ENCODE measurements at regions not wholly inside any gene's neighbourhood (a gene's known extent, or its start where the extent isn't known, plus 50 kb on each side); places are given as distances from the start of the nearest gene placed in this dataset.

DNA sequence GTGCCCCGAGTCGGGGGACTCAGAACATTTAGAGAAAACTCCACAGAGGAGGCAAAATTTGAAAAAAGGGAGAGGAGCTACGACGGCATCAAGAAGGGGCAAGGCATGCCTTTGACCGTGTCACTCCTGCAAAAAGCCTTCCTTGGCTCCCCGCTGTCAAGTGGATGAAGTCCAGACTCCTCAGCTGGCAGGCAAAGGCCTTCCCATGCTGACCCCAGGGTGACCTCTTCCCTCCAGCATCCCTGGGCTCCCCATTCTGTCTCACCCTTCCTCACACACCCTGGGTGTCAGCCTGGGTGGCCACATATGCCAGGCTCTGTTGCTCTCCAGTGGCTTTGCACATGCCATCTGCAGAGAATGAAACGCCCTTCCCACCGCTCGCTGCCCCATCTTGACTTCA is 88.4 kb upstream of the ZMIZ1 start:
- DNase-seq: no peak

DNA sequence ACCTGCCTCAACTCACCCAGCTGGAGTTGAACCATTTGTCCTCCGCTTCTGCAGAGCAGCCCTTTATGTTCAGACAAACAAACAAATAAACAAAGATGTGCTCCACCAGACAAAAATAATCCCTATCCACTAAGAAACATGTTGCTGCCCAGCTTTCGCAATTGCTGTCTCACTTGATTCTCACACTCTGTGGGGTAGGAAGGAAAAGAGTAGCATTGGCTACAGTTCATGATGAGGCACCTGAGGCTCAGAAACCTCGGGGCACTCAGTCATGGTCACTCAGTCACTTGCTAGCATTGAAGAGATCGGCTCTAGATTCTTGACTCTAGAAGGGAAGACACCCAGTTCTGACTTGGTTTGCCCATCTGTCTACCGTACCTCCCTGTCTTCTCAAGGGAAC is 88.0 kb upstream of the ZMIZ1 start:
- no peak for DNase-seq

- no peak for DNase-seq
These were observed 87.4 kb upstream of the ZMIZ1 start for GRCh38 chr10:78981257-78981969.

GRCh38 chr10:78981970-78982281 is 86.8 kb upstream of the ZMIZ1 start:
- DNase-seq: no peak

DNA sequence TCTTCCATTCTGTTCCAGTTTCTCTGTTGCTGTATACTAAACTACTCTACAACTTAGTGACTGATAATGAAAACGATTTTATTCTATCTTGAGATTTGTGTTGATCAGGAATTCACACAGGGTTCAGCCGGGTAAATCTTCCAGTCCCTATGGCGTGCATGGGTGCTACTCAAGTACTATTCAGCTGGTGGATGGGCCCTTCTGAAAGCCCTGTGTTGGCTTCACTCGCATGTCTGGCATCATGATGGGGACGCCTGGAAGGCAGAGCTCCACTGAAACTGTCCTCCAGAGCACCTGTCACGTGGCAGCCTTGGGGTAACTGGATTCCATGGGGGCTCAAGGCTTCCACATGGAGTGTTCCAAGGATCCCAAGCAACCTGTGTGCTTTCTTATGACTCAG is 86.0 kb upstream of the ZMIZ1 start:
- DNase-seq: no peak

- DNase-seq: no peak
These were observed 85.2 kb upstream of the ZMIZ1 start for GRCh38 chr10:78983608-78984007.

- no peak for DNase-seq
These were observed 82.6 kb upstream of the ZMIZ1 start for GRCh38 chr10:78985973-78986818.

- DNase-seq: peak in 1 of 2 experiments; percentile 1
These were observed 77.6 kb upstream of the ZMIZ1 start for GRCh38 chr10:78991187-78991586.

DNA sequence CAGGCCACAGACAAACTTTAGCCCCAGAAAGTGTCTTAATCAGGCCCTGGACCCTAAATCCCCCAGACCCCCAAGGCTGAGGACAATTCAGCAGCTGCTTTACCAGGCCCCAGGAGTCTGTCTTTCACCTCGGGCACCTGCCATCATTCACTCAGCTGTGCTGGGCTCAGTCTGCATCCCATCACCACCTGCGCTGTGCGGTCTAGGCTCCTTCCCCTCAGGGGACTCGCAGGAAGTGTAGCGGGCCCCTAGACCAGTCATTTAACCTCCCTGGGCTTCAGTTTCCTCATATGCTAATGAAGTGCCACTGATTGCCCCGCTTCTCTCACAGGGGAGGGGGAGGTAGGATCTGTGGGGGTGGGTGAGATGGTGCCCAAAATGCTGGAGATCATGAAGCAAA is 76.4 kb upstream of the ZMIZ1 start:
- no peak for DNase-seq

DNA sequence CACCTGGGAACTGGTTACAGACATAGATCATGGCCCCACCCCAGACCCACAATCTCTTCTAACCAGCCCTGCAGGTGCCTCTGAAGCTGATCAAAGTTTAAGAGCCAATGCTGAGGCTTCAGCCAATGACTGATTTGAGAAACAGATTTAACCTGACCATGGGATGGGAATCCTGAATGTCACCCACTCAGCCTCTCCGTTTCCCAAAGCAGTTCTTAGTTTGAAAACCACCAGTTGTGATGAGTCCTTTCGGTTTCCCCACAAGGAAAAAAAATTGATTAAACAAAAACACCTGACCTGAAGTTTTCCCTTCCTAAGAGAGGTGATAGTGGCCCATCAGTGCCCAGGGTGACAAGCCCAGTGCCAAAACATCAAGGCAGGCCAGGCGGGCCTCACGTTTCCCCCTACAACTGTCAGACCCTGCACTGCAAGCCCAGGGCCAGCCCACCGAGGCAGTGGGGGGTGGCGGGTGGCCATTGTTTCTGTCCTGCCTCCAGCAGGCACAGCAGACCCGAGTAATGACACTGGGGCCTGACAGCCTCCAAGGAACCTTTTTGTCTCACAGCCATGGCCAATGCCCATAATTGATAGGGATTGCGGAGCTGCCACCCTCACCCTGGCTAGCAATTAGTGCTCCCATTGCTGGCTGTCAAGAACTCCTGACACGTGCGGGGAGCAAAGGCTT is 75.4 kb upstream of the ZMIZ1 start:
- no peak for DNase-seq

GRCh38 chr10:78995987-78996791 is 72.6 kb upstream of the ZMIZ1 start:
- DNase-seq: no peak

DNA sequence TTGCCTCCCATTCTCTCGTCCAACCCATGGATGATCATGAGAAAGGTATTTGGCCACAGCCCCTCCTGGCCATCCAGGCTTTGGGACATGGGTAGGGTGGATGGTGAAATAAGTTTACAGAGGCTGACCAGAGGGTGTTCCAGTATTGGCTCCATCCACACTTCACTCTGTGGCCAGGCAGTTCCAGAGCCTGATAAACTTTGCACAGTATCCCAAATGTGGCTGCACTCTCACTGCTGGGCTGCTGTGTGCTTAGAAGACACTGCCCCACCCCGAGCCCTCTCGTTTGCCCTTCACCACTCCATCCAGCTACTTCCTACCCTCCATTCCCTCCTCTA is 72.0 kb upstream of the ZMIZ1 start:
- no peak for DNase-seq

GRCh38 chr10:78997635-78998618 is 70.8 kb upstream of the ZMIZ1 start:
- DNase-seq: no peak

- no peak for DNase-seq
These were observed 67.5 kb upstream of the ZMIZ1 start for GRCh38 chr10:79001082-79001885.

GRCh38 chr10:79002336-79002735 is 66.4 kb upstream of the ZMIZ1 start:
- DNase-seq: no peak

GRCh38 chr10:79003183-79004100 is 65.3 kb upstream of the ZMIZ1 start:
- DNase-seq: no peak

DNA sequence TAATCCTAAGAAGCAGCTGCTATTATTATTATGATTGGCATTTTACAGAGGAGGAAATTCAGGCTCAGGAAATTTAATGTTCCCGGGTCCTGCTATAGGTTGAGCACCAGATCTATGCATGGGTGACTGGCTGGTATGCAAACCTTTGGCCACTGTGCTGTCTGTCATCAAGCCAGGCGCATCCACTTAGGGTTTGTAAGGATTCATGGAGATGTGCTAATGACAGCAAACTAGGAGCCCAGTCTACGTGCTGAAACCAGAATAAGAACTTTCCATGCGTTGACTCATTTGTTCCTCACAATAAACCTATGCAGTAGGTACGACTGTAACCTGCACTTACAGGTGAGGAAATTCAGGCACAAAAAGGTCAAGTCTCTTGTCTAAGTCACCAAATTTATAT is 64.5 kb upstream of the ZMIZ1 start:
- DNase-seq: no peak

DNA sequence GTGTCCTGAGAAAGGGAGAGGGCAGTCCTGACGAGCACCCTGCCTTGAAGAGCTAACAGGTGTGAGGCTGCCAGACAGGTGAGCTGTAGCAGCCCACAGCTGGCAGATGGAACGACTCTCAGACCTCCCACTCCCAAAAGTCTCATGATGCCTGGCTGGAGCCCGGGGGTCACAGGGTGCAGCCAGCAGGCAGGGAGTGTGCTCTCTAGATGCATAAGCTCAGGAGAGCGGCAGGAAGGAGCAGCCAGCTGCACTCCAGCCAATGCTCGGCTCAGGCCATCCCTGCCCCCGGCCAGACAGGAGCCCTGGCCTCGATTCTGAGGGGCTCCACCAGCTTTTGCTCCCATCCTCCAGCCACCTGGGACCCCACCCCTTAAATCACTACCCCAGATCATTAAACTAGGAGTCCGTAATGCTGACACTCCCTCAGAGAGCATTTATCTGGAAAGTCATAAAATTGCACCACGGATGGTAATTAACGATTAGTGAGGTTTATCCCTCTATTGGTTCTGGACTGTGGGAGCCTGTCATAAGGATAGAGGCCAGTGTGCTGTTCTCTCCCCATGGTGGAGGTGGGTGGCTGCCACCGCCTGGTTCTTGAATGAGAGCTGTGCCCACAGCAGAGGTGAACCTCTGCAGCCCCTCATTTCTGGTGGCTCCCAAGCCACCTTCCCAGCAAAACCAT is 63.5 kb upstream of the ZMIZ1 start:
- no peak for DNase-seq

GRCh38 chr10:79007018-79007417 is 61.7 kb upstream of the ZMIZ1 start:
- DNase-seq: no peak

Data from NCI-H2081 (cell line).